Vagina (tissue), 2 donors: ENCODE measurements at regions not wholly inside any gene's neighbourhood (a gene's known extent, or its start where the extent isn't known, plus 50 kb on each side); places are given as distances from the start of the nearest gene placed in this dataset.

Experiments used
- CTCF ChIP-seq, 3 experiments: fragments of 450-650 bp in 2 of 3; fragments of 200-600 bp in 1 of 3; sonication (generic) in 1 of 3; IDR thresholded peaks; one replicate each; pipeline ENCODE4 v1.5.1; 2017 to 2019; ENCODE audit warnings: antibody characterized with exemption in 3 of 3, mild to moderate bottlenecking in 2 of 3, moderate library complexity in 2 of 3
- POLR2A ChIP-seq, 2 donors: fragments of 450-650 bp; IDR thresholded peaks; one replicate each; pipeline ENCODE4 v1.6.1; 2017; ENCODE audit warnings: antibody characterized with exemption in 2 of 2, mild to moderate bottlenecking in 2 of 2, moderate library complexity in 2 of 2
- POLR2AphosphoS5 ChIP-seq, 2 donors: sonication (generic); formaldehyde crosslinking; IDR thresholded peaks; one replicate each; pipeline ENCODE4 v1.9.0; 2017; ENCODE audit warnings: antibody characterized with exemption in 2 of 2, mild to moderate bottlenecking in 2 of 2, low read depth in 1 of 2; ENCODE audit not compliant: insufficient read depth in 1 of 2

GRCh38 chr12:60935981-60936761, 1324.0 kb upstream of the USP15 start:
- TF ChIP-seq CTCF (IDR thresholded peaks at IDR 0.05) (no peak), POLR2A (IDR thresholded peaks at IDR 0.05) (no peak), POLR2AphosphoS5 (IDR thresholded peaks at IDR 0.05; ENCODE audit: insufficient read depth in 1 of 2, low read depth in 1 of 2) (no peak)
